Memory B cell (primary cell): ENCODE measurements at regions not wholly inside any gene's neighbourhood (a gene's known extent, or its start where the extent isn't known, plus 50 kb on each side); places are given as distances from the start of the nearest gene placed in this dataset.
"Not testable (repeated sequence)": the region's sequence is repeated elsewhere in the genome, so short reads cannot be mapped to it uniquely, and the experiment has no call there.

Experiments
- ATAC-seq: fragments of 150-1000 bp; cut with Tn5 transposase; 2 replicates; pipeline ENCODE4 v1.10.0; 2021; ENCODE audit warnings: low read depth, mild to moderate bottlenecking, moderate library complexity
- DNase-seq, 2 donors: peaks; one replicate each; pipeline ENCODE4 v3.0.0; 2022; ENCODE audit warnings: low spot score in 2 of 2
- H3K27ac Mint-ChIP-seq: one replicate; pipeline ENCODE4 v1.8.0; 2022; ENCODE audit warnings: mild to moderate bottlenecking, moderate library complexity, mixed read lengths
- H3K27me3 Mint-ChIP-seq: one replicate; pipeline ENCODE4 v1.8.0; 2022; ENCODE audit warnings: mixed read lengths
- H3K36me3 Mint-ChIP-seq: one replicate; pipeline ENCODE4 v1.8.0; 2022; ENCODE audit warnings: mild to moderate bottlenecking, mixed read lengths
- H3K4me1 Mint-ChIP-seq: one replicate; pipeline ENCODE4 v1.8.0; 2022; ENCODE audit warnings: mixed read lengths
- H3K4me3 Mint-ChIP-seq: one replicate; pipeline ENCODE4 v1.8.0; 2022; ENCODE audit warnings: mild to moderate bottlenecking, moderate library complexity, mixed read lengths
- H3K9me3 Mint-ChIP-seq: one replicate; pipeline ENCODE4 v1.8.0; 2022; ENCODE audit warnings: mixed read lengths

GRCh38 chr5:17326600-17327037 is 109.2 kb downstream of the BASP1 start:
- DNase-seq (no peak), ATAC-seq (no peak)
- Mint-ChIP-seq H3K36me3 (peaks cover 3% of the 10 kb centered on the region), H3K9me3 (peaks cover 9% of the 10 kb centered on the region), H3K27me3 (no peaks in the 10 kb centered on the region), H3K27ac (no peak overlapping the region), H3K4me3 (no peak overlapping the region), H3K4me1 (no peaks in the 10 kb centered on the region)

- Mint-ChIP-seq H3K36me3 (peaks cover 3% of the 10 kb centered on the region), H3K27ac (no peak overlapping the region), H3K9me3 (peaks cover 11% of the 10 kb centered on the region), H3K4me3 (no peak overlapping the region), H3K27me3 (no peaks in the 10 kb centered on the region), H3K4me1 (no peaks in the 10 kb centered on the region)
- DNase-seq (no peak), ATAC-seq (no peak)
These were observed 109.7 kb downstream of the BASP1 start for GRCh38 chr5:17327048-17327625.

GRCh38 chr5:17329571-17329970 is 112.1 kb downstream of the BASP1 start:
- Mint-ChIP-seq H3K9me3 (peaks cover 14% of the 10 kb centered on the region), H3K4me1 (no peaks in the 10 kb centered on the region), H3K27ac (no peak overlapping the region), H3K4me3 (no peak overlapping the region), H3K36me3 (peaks cover 7% of the 10 kb centered on the region), H3K27me3 (no peaks in the 10 kb centered on the region)
- DNase-seq (no peak), ATAC-seq (no peak)

DNA sequence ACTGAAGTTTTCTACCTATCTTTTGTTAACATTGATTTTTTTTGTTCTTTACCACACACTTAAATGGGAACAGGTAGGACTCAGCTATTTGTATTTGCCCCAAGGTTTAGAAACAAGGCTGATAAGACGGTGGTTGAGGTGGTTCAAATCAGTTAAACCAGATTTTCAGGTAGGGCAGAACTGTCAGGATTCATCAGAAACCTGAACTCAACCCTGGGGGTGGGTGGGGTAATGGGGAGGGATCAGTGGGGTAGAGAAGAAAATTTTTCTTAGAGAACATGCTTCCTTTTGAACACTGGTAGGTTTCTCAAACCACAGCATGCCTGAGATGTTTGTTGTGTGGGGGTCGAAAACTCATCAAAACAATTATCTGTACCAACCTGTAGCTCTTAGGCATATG is 113.0 kb downstream of the BASP1 start:
- DNase-seq (no peak), ATAC-seq (no peak)
- H3K27ac Mint-ChIP-seq, result no peak overlapping the region
- peaks cover 7% of the 10 kb centered on the region for H3K36me3 Mint-ChIP-seq
- no peak overlapping the region for H3K4me3 Mint-ChIP-seq
- no peaks in the 10 kb centered on the region for H3K27me3 Mint-ChIP-seq
- no peaks in the 10 kb centered on the region for H3K4me1 Mint-ChIP-seq
- H3K9me3 Mint-ChIP-seq, result peaks cover 10% of the 10 kb centered on the region

DNA sequence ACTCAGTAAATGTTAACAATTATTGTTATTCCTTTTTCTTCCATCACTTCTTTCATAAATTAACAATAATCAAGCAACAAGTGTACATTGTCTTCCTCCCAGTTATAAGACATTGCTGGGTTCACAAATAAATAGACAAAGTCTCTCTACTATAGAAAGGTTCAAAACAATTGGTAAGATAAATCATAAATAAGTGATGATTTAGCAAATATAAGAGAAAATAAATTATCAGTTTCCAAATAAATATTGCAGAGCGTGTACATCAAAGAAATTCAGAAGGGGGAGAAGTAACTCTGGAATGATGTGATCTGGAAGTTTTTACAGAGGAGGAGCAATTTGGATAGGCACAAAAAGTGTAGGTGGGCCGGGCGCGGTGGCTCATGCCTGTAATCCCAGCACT is 114.2 kb downstream of the BASP1 start:
- H3K4me3 Mint-ChIP-seq, result no peak overlapping the region
- H3K9me3 Mint-ChIP-seq, result peaks cover 13% of the 10 kb centered on the region
- ATAC-seq (no peak), DNase-seq (no peak)
- H3K4me1 Mint-ChIP-seq, result no peaks in the 10 kb centered on the region
- H3K27me3 Mint-ChIP-seq, result no peaks in the 10 kb centered on the region
- H3K36me3 Mint-ChIP-seq, result peaks cover 8% of the 10 kb centered on the region
- H3K27ac Mint-ChIP-seq, result no peak overlapping the region

DNA sequence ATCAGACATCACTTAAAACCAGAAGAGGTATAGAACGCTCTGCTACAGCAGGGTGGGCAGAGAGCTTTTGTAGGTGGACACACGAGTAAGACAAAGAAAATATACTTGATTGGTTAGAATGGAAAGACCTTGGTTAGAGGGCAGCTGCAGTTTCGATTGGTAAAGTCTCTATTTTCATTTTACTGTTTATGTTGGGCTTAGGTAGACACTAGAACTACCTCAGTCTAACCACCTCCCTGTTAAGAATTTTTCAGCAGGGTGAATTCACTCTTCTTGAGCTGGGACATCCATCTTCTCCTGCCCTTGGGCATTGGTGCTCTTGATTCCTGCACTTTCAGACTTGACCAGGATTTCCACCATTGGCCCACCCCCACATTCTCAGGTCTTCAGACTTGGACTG is 116.3 kb downstream of the BASP1 start:
- H3K4me3 Mint-ChIP-seq, result no peak overlapping the region
- no peaks in the 10 kb centered on the region for H3K4me1 Mint-ChIP-seq
- DNase-seq (no peak), ATAC-seq (no peak)
- H3K36me3 Mint-ChIP-seq, result peaks cover 8% of the 10 kb centered on the region
- H3K27me3 Mint-ChIP-seq, result no peaks in the 10 kb centered on the region
- no peak overlapping the region for H3K27ac Mint-ChIP-seq
- peaks cover 15% of the 10 kb centered on the region for H3K9me3 Mint-ChIP-seq

DNA sequence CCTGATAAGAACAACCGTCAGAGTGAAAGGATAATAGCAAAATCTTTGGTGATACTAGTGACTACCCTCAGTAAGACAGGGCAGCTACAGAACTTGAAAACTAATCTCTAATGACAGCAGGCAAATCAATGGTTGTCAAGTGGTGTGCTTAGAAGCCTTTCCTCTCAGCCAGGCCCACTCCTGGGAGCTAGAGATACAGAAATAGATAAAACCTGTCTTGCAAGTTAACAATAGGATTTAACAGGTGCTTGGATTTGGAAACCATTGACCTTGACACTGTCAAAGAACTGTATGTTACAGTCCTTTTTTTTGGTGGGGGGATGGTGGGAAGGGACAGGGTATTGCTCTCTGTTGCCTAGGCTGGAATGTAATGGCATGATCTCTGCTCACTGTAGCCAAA is 118.6 kb downstream of the BASP1 start:
- DNase-seq (no peak), ATAC-seq (no peak)
- no peak overlapping the region for H3K27ac Mint-ChIP-seq
- H3K4me1 Mint-ChIP-seq, result no peaks in the 10 kb centered on the region
- H3K9me3 Mint-ChIP-seq, result peaks cover 16% of the 10 kb centered on the region
- H3K36me3 Mint-ChIP-seq, result peaks cover 8% of the 10 kb centered on the region
- no peak overlapping the region for H3K4me3 Mint-ChIP-seq
- H3K27me3 Mint-ChIP-seq, result no peaks in the 10 kb centered on the region

GRCh38 chr5:17336723-17337122 is 119.3 kb downstream of the BASP1 start:
- not testable (repeated sequence) for H3K4me1 Mint-ChIP-seq, H3K4me3 Mint-ChIP-seq, H3K27ac Mint-ChIP-seq, ATAC-seq, H3K36me3 Mint-ChIP-seq, DNase-seq, H3K27me3 Mint-ChIP-seq
- H3K9me3 Mint-ChIP-seq, result peaks cover 12% of the 10 kb centered on the region

- Mint-ChIP-seq H3K4me1 (peaks cover 10% of the 10 kb centered on the region), H3K9me3 (peaks cover 6% of the 10 kb centered on the region), H3K4me3 (no peak overlapping the region), H3K27ac (no peak overlapping the region), H3K27me3 (no peaks in the 10 kb centered on the region), H3K36me3 (peaks cover 4% of the 10 kb centered on the region)
- no peak for DNase-seq
- ATAC-seq, result no peak
These were observed 122.4 kb downstream of the BASP1 start for GRCh38 chr5:17339841-17340240.

DNA sequence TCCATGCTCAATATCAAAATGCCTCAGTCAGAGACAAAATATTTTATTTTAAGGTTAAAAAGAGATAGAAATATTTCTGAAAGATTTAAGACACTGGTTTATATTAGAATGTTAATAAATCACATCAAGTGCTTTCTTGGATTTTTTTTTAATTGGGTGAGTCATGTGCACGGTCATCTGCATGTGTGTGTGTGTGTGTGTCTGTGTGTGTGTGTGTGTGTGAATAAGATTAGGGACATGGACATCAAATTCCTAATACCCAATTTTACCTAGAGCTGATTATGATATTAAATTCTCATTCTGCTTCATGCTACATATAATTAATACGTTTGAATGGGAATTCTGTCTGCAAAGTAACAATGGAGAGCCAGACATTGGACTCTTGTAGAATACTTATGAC is 122.9 kb downstream of the BASP1 start:
- DNase-seq, result no peak
- Mint-ChIP-seq H3K4me3 (no peak overlapping the region), H3K36me3 (peaks cover 4% of the 10 kb centered on the region), H3K4me1 (peaks cover 12% of the 10 kb centered on the region), H3K9me3 (peaks cover 6% of the 10 kb centered on the region), H3K27me3 (no peaks in the 10 kb centered on the region), H3K27ac (no peak overlapping the region)
- ATAC-seq, result no peak

- DNase-seq, result no peak
- H3K4me1 Mint-ChIP-seq, result peaks cover 12% of the 10 kb centered on the region
- H3K27ac Mint-ChIP-seq, result no peak overlapping the region
- peaks cover 4% of the 10 kb centered on the region for H3K9me3 Mint-ChIP-seq
- no peaks in the 10 kb centered on the region for H3K27me3 Mint-ChIP-seq
- peaks cover 4% of the 10 kb centered on the region for H3K36me3 Mint-ChIP-seq
- no peak for ATAC-seq
- H3K4me3 Mint-ChIP-seq, result no peak overlapping the region
These were observed 123.4 kb downstream of the BASP1 start for GRCh38 chr5:17340819-17341218.

GRCh38 chr5:17343675-17344074 is 126.2 kb downstream of the BASP1 start:
- Mint-ChIP-seq H3K4me1 (peaks cover 12% of the 10 kb centered on the region), H3K9me3 (peaks cover 2% of the 10 kb centered on the region), H3K27ac (peak overlapping the region; percentile 5), H3K27me3 (no peaks in the 10 kb centered on the region), H3K36me3 (peaks cover 2% of the 10 kb centered on the region), H3K4me3 (peak overlapping the region; percentile 0)
- ATAC-seq, result peak; percentile 93
- peak in 1 of 2 donors; percentile 36 for DNase-seq

GRCh38 chr5:17346811-17347210 is 129.4 kb downstream of the BASP1 start:
- peaks cover 12% of the 10 kb centered on the region for H3K4me1 Mint-ChIP-seq
- ATAC-seq, result no peak
- peaks cover under 1% of the 10 kb centered on the region for H3K36me3 Mint-ChIP-seq
- H3K9me3 Mint-ChIP-seq, result no peaks in the 10 kb centered on the region
- no peaks in the 10 kb centered on the region for H3K27me3 Mint-ChIP-seq
- H3K4me3 Mint-ChIP-seq, result no peak overlapping the region
- no peak for DNase-seq
- H3K27ac Mint-ChIP-seq, result no peak overlapping the region

- H3K27ac Mint-ChIP-seq, result no peak overlapping the region
- H3K9me3 Mint-ChIP-seq, result peaks cover 3% of the 10 kb centered on the region
- ATAC-seq, result no peak
- H3K36me3 Mint-ChIP-seq, result peaks cover 4% of the 10 kb centered on the region
- no peak for DNase-seq
- no peaks in the 10 kb centered on the region for H3K27me3 Mint-ChIP-seq
- peaks cover 8% of the 10 kb centered on the region for H3K4me1 Mint-ChIP-seq
- H3K4me3 Mint-ChIP-seq, result no peak overlapping the region
These were observed 134.8 kb downstream of the BASP1 start for GRCh38 chr5:17352223-17352622.

- H3K4me3 Mint-ChIP-seq, result no peak overlapping the region
- ATAC-seq, result no peak
These were observed 136.8 kb downstream of the BASP1 start for GRCh38 chr5:17354265-17354664.

More at GRCh38 chr5:17354265-17354664, 136.8 kb downstream of the BASP1 start:
- no peak for DNase-seq
- Mint-ChIP-seq H3K27ac (no peak overlapping the region), H3K36me3 (peaks cover 4% of the 10 kb centered on the region), H3K4me1 (peaks cover 8% of the 10 kb centered on the region), H3K9me3 (peaks cover 3% of the 10 kb centered on the region), H3K27me3 (no peaks in the 10 kb centered on the region)
